Left renal pelvis (tissue), 4 donors: ENCODE measurements at regions not wholly inside any gene's neighbourhood (a gene's known extent, or its start where the extent isn't known, plus 50 kb on each side); places are given as distances from the start of the nearest gene placed in this dataset.

ENCODE experiments used
- DNase-seq, 4 donors: peaks; one replicate each; pipeline ENCODE4 v3.0.0-alpha.2; 2013; ENCODE audit warnings: low read depth in 4 of 4, low spot score in 3 of 4

GRCh38 chr9:13770956-13771355, 491.5 kb upstream of the MPDZ start:
- no peak for DNase-seq

- no peak for DNase-seq
Measured at GRCh38 chr9:13769641-13770040, 490.1 kb upstream of the MPDZ start.

- DNase-seq = no peak
Measured at GRCh38 chr9:13769006-13769405, 489.5 kb upstream of the MPDZ start.

- no peak for DNase-seq
Measured at GRCh38 chr9:13762209-13762608, 482.7 kb upstream of the MPDZ start.

GRCh38 chr9:13759551-13759950, 480.1 kb upstream of the MPDZ start:
- DNase-seq = no peak

- DNase-seq = peak in 2 of 4 donors; percentile 29 to 37
Measured at GRCh38 chr9:13758936-13759335, 479.4 kb upstream of the MPDZ start.

- DNase-seq = no peak
Measured at GRCh38 chr9:13756943-13757342, 477.5 kb upstream of the MPDZ start.

- no peak for DNase-seq
Measured at GRCh38 chr9:13755551-13755950, 476.1 kb upstream of the MPDZ start.

GRCh38 chr9:13750639-13751038, 471.1 kb upstream of the MPDZ start:
- no peak for DNase-seq

- no peak for DNase-seq
Measured at GRCh38 chr9:13750061-13750460, 470.6 kb upstream of the MPDZ start.

GRCh38 chr9:13746876-13747275, 467.4 kb upstream of the MPDZ start:
- DNase-seq = no peak

- DNase-seq = no peak
Measured at GRCh38 chr9:13744261-13744901, 464.9 kb upstream of the MPDZ start.

- no peak for DNase-seq
Measured at GRCh38 chr9:13737885-13738284, 458.4 kb upstream of the MPDZ start.

GRCh38 chr9:13735181-13735580, 455.7 kb upstream of the MPDZ start:
- DNase-seq = no peak

- no peak for DNase-seq
Measured at GRCh38 chr9:13734601-13735000, 455.1 kb upstream of the MPDZ start.

- DNase-seq = no peak
Measured at GRCh38 chr9:13732290-13732689, 452.8 kb upstream of the MPDZ start.

- DNase-seq = no peak
Measured at GRCh38 chr9:13731637-13732036, 452.1 kb upstream of the MPDZ start.

- no peak for DNase-seq
Measured at GRCh38 chr9:13729955-13730354, 450.5 kb upstream of the MPDZ start.

- no peak for DNase-seq
Measured at GRCh38 chr9:13728917-13729811, 449.7 kb upstream of the MPDZ start.

GRCh38 chr9:13728131-13728530, 448.6 kb upstream of the MPDZ start:
- peak in 1 of 4 donors; percentile 50 for DNase-seq

GRCh38 chr9:13726746-13727145, 447.3 kb upstream of the MPDZ start:
- DNase-seq = no peak

- DNase-seq = no peak
Measured at GRCh38 chr9:13725516-13725915, 446.0 kb upstream of the MPDZ start.
